OCI-LY7 (cell line): ENCODE measurements at regions not wholly inside any gene's neighbourhood (a gene's known extent, or its start where the extent isn't known, plus 50 kb on each side); places are given as distances from the start of the nearest gene placed in this dataset.

Source experiments
- BruUV-seq: library from RNA; stranded (reverse); fragments of 400-500 nt; replicated peaks from 2 replicates; lab custom pipeline; 2021; lab: Mats Ljungman, UMichigan
- CTCF ChIA-PET: fragments of 300-600 bp; sonication (Branson Sonifier 250); formaldehyde crosslinking; loops from one replicate; lab custom pipeline; 2022; ENCODE audit warnings: antibody characterized with exemption; ENCODE audit not compliant: unreplicated experiment; lab: Charles Lee
- POLR2A ChIA-PET: fragments of 300-600 bp; sonication (Branson Sonifier 250); formaldehyde crosslinking; loops from one replicate; lab custom pipeline; 2022; ENCODE audit warnings: antibody characterized with exemption; lab: Charles Lee
- DNase-seq: peaks from one replicate; pipeline ENCODE4 v3.0.0-alpha.2; 2015; ENCODE audit warnings: low spot score
- H2AFZ ChIP-seq: fragments of 200-600 bp; sonication (generic), shearing (Covaris generic); 2 replicates; pipeline ENCODE4 v1.6.1; 2014; ENCODE audit warnings: mild to moderate bottlenecking, antibody characterized with exemption, low read length, moderate library complexity
- H3K27ac ChIP-seq: fragments of 200-600 bp; sonication (generic); 2 replicates; pipeline ENCODE4 v1.5.1; 2014; ENCODE audit warnings: mixed run types, low read depth, mild to moderate bottlenecking, moderate library complexity, low read length, inconsistent platforms; ENCODE audit not compliant: poor library complexity, severe bottlenecking
- H3K36me3 ChIP-seq: fragments of 200-600 bp; sonication (generic); 2 replicates; pipeline ENCODE4 v1.6.1; 2014; ENCODE audit warnings: mild to moderate bottlenecking, antibody characterized with exemption, low read length, moderate library complexity, mixed read lengths; ENCODE audit not compliant: insufficient read depth
- H3K4me1 ChIP-seq: fragments of 200-600 bp; sonication (generic); 2 replicates; pipeline ENCODE4 v1.5.1; 2014; ENCODE audit warnings: mild to moderate bottlenecking, low read length; ENCODE audit not compliant: insufficient read depth, poor library complexity, severe bottlenecking
- H3K4me2 ChIP-seq: fragments of 200-600 bp; sonication (generic); 2 replicates; pipeline ENCODE4 v1.6.1; 2014; ENCODE audit warnings: mild to moderate bottlenecking, low read length
- H3K4me3 ChIP-seq: fragments of 200-600 bp; sonication (generic); 2 replicates; pipeline ENCODE4 v1.5.1; 2014; ENCODE audit warnings: mild to moderate bottlenecking, low read depth, low read length; ENCODE audit not compliant: poor library complexity, severe bottlenecking
- H3K79me2 ChIP-seq: fragments of 200-600 bp; sonication (generic); 2 replicates; pipeline ENCODE4 v1.6.1; 2016; ENCODE audit warnings: low read depth, mild to moderate bottlenecking, low read length, moderate library complexity, mixed read lengths; ENCODE audit not compliant: insufficient read depth
- H3K9me2 ChIP-seq: fragments of 200-600 bp; sonication (generic); 2 replicates; pipeline ENCODE4 v1.6.1; 2016; ENCODE audit warnings: mild to moderate bottlenecking, low read length, mixed read lengths; ENCODE audit not compliant: insufficient read depth
- H3K9me3 ChIP-seq: fragments of 200-600 bp; sonication (generic); 2 replicates; pipeline ENCODE4 v1.6.1; 2014; ENCODE audit warnings: mild to moderate bottlenecking, mixed run types, low read length, mixed read lengths
- H4K20me1 ChIP-seq: fragments of 200-600 bp; sonication (generic); 2 replicates; pipeline ENCODE4 v1.6.1; 2014; ENCODE audit warnings: mild to moderate bottlenecking, antibody characterized with exemption, low read length, moderate library complexity, mixed read lengths; ENCODE audit not compliant: insufficient read depth
- CTCF ChIP-seq: fragments of 200-600 bp; sonication (generic); conservative IDR thresholded peaks from 2 replicates; pipeline ENCODE4 v1.5.1; 2014; ENCODE audit warnings: mild to moderate bottlenecking, antibody characterized with exemption, low read length, moderate library complexity, mixed read lengths
- EZH2phosphoT487 ChIP-seq: fragments of 200-600 bp; sonication (generic); IDR thresholded peaks from 2 replicates; pipeline ENCODE4 v1.6.1; 2018; ENCODE audit warnings: low read depth, borderline replicate concordance, mild to moderate bottlenecking, mixed run types, antibody characterized with exemption, low read length, moderate library complexity, mixed read lengths
- intact Hi-C: fragments of 100-400 bp; cut with micrococcal nuclease; formaldehyde crosslinking; loops from one replicate; pipeline ENCODE4 v1.10.0; 2022; ENCODE audit not compliant: unreplicated experiment

GRCh38 chr13:50581586-50582196 lies 261.8 kb downstream of the DLEU7 start:
- no peaks in the 10 kb centered on the region for H4K20me1 ChIP-seq
- no peak for TF ChIP-seq CTCF
- no peak for TF ChIP-seq EZH2phosphoT487
- H3K9me2 ChIP-seq = no peaks in the 10 kb centered on the region
- POLR2A ChIA-PET = interaction anchor here (0.7 to 1.2 kb wide), 5 partner anchors 10 to 15 kb away, joined by 3 to 7 read pairs (median 3); no protein-coding TSS in a partner anchor
- H3K4me3 ChIP-seq = no peak overlapping the region
- intact Hi-C loops = no loop called here
- BruUV-seq = no TSS peak
- CTCF ChIA-PET = no interaction called here
- H3K36me3 ChIP-seq = no peaks in the 10 kb centered on the region
- peaks cover 2% of the 10 kb centered on the region for H3K4me1 ChIP-seq
- no peaks in the 10 kb centered on the region for H3K79me2 ChIP-seq
- H3K4me2 ChIP-seq = no peak overlapping the region
- H3K27ac ChIP-seq = no peak overlapping the region
- no peak overlapping the region for H2AFZ ChIP-seq
- no peaks in the 10 kb centered on the region; the same call in 1 of the 2 replicates for H3K9me3 ChIP-seq
- DNase-seq = no peak

- no TSS peak for BruUV-seq
- no peak overlapping the region for H3K27ac ChIP-seq
- no peaks in the 10 kb centered on the region for H4K20me1 ChIP-seq
- no peaks in the 10 kb centered on the region for H3K36me3 ChIP-seq
- no peak for TF ChIP-seq CTCF
- TF ChIP-seq EZH2phosphoT487 = no peak
- H3K9me2 ChIP-seq = no peaks in the 10 kb centered on the region
- CTCF ChIA-PET = no interaction called here
- no peak overlapping the region for H3K4me2 ChIP-seq
- no peak for DNase-seq
- no peak overlapping the region for H3K4me3 ChIP-seq
- H2AFZ ChIP-seq = no peak overlapping the region
- peaks cover 31% of the 10 kb centered on the region for H3K4me1 ChIP-seq
- POLR2A ChIA-PET = interaction anchor here (0.6 to 1.6 kb wide), 5 partner anchors 14 to 413 kb away, joined by 3 to 6 read pairs (median 4); no protein-coding TSS in a partner anchor
- no peaks in the 10 kb centered on the region for H3K79me2 ChIP-seq
- intact Hi-C loops = no loop called here
- no peaks in the 10 kb centered on the region; the same call in 1 of the 2 replicates for H3K9me3 ChIP-seq
Observed at GRCh38 chr13:50584856-50585580, 258.5 kb downstream of the DLEU7 start.
